SK-N-SH (cell line): ENCODE measurements at regions not wholly inside any gene's neighbourhood (a gene's known extent, or its start where the extent isn't known, plus 50 kb on each side); places are given as distances from the start of the nearest gene placed in this dataset.

ENCODE experiments used
- CTCF ChIA-PET: fragments of 300-600, 350-600 bp; formaldehyde crosslinking; extraction: SDS; loops from one replicate; lab custom pipeline; 2021; lab: Yijun Ruan, JAX
- POLR2A ChIA-PET: fragments of 350-600 bp; sonication (Branson Sonifier 250); formaldehyde crosslinking; extraction: SDS; loops from one replicate; lab custom pipeline; 2020; ENCODE audit warnings: antibody characterized with exemption, inconsistent platforms; lab: Yijun Ruan, JAX
- DNase-seq: peaks from one replicate; pipeline ENCODE4 v3.0.0; 2012
- H2AFZ ChIP-seq: fragments of 200-600 bp; sonication (generic); 2 replicates; pipeline ENCODE4 v1.8.1; 2016; ENCODE audit warnings: antibody characterized with exemption, mild to moderate bottlenecking, low read depth
- H3F3A ChIP-seq: fragments of 200-600 bp; sonication (generic); replicated peaks from 2 replicates; pipeline ENCODE3; 2016; ENCODE audit warnings: antibody characterized with exemption, mild to moderate bottlenecking; ENCODE audit not compliant: insufficient read depth
- H3K27ac ChIP-seq, 2 experiments: fragments of 200-500 bp in 1 of 2; fragments of 200-600 bp in 1 of 2; sonication (Bioruptor generic) in 1 of 2; sonication (generic), shearing (Covaris generic) in 1 of 2; 2 replicates each; pipeline versions ENCODE4 v1.5.1 to v1.6.1; 2014 to 2016; ENCODE audit warnings: low read depth in 2 of 2, inconsistent platforms in 1 of 2, low read length in 1 of 2, mild to moderate bottlenecking in 1 of 2, mixed read lengths in 1 of 2
- H3K27me3 ChIP-seq: fragments of 200-600 bp; sonication (generic), shearing (Covaris generic); 2 replicates; pipeline ENCODE4 v1.6.1; 2016; ENCODE audit warnings: mixed run types; ENCODE audit not compliant: insufficient read depth
- H3K36me3 ChIP-seq, 2 experiments: fragments of 200-500 bp in 1 of 2; fragments of 200-600 bp in 1 of 2; sonication (Bioruptor generic) in 1 of 2; sonication (generic) in 1 of 2; replicated peaks in 1 of 2; 2 replicates each; pipeline versions ENCODE3 to v1.5.1; 2014 to 2016; ENCODE audit warnings: low read length in 1 of 2, mild to moderate bottlenecking in 1 of 2; ENCODE audit not compliant: insufficient read depth in 2 of 2, control insufficient read depth in 1 of 2
- H3K4me1 ChIP-seq, 2 experiments: fragments of 200-500 bp in 1 of 2; fragments of 200-600 bp in 1 of 2; sonication (Bioruptor generic) in 1 of 2; sonication (generic), shearing (Covaris generic) in 1 of 2; 2 replicates each; pipeline versions ENCODE4 v1.5.1 to v1.6.1; 2014 to 2016; ENCODE audit warnings: low read depth in 1 of 2, low read length in 1 of 2, mixed run types in 1 of 2; ENCODE audit not compliant: insufficient read depth in 2 of 2, control insufficient read depth in 1 of 2
- H3K4me2 ChIP-seq: fragments of 200-600 bp; sonication (generic), shearing (Covaris generic); 2 replicates; pipeline ENCODE4 v1.6.1; 2017; ENCODE audit warnings: mixed run types
- H3K4me3 ChIP-seq, 2 experiments: fragments of 200-500 bp in 1 of 2; fragments of 200-600 bp in 1 of 2; sonication (Bioruptor generic) in 1 of 2; sonication (generic), shearing (Covaris generic) in 1 of 2; 2 replicates each; pipeline versions ENCODE4 v1.5.1 to v1.8.1; 2014 to 2016; ENCODE audit warnings: low read depth in 2 of 2, inconsistent platforms in 1 of 2, low read length in 1 of 2, mild to moderate bottlenecking in 1 of 2, mixed read lengths in 1 of 2, moderate library complexity in 1 of 2
- H3K79me2 ChIP-seq: fragments of 200-600 bp; sonication (generic); 2 replicates; pipeline ENCODE4 v1.8.1; 2017; ENCODE audit warnings: mild to moderate bottlenecking; ENCODE audit not compliant: insufficient read depth
- H3K9ac ChIP-seq: fragments of 200-600 bp; sonication (generic); 2 replicates; pipeline ENCODE4 v1.6.1; 2017; ENCODE audit warnings: mixed run types
- H3K9me2 ChIP-seq: fragments of 200-600 bp; sonication (generic); 2 replicates; pipeline ENCODE4 v1.6.1; 2017; ENCODE audit warnings: mixed run types
- H3K9me3 ChIP-seq: fragments of 200-600 bp; sonication (generic); 2 replicates; pipeline ENCODE4 v1.6.1; 2017; ENCODE audit warnings: mixed run types, mild to moderate bottlenecking, moderate library complexity
- H4K20me1 ChIP-seq: fragments of 200-600 bp; sonication (generic); 2 replicates; pipeline ENCODE4 v1.6.1; 2017; ENCODE audit warnings: mild to moderate bottlenecking, mixed run types; ENCODE audit not compliant: insufficient read depth
- ELF1 ChIP-seq: IDR thresholded peaks from 2 replicates; pipeline ENCODE4 v1.4.0; 2012
- FOXM1 ChIP-seq: IDR thresholded peaks from 2 replicates; pipeline ENCODE4 v1.4.0; 2012; ENCODE audit warnings: low read depth, mild to moderate bottlenecking
- GATA2 ChIP-seq: sonication (generic); formaldehyde crosslinking; IDR thresholded peaks from 2 replicates; pipeline ENCODE4 v1.5.0; 2020; ENCODE audit warnings: mild to moderate bottlenecking, missing genetic modification reagents
- JUND ChIP-seq: IDR thresholded peaks from 2 replicates; pipeline ENCODE4 v1.4.0; 2012
- MAX ChIP-seq: IDR thresholded peaks from 2 replicates; pipeline ENCODE4 v1.4.0; 2012; ENCODE audit warnings: low read depth
- MEF2A ChIP-seq: IDR thresholded peaks from 2 replicates; pipeline ENCODE4 v1.4.0; 2012; ENCODE audit warnings: low read depth, borderline replicate concordance
- NFIC ChIP-seq: IDR thresholded peaks from 2 replicates; pipeline ENCODE4 v1.4.0; 2012; ENCODE audit warnings: borderline replicate concordance
- PBX3 ChIP-seq: IDR thresholded peaks from 2 replicates; pipeline ENCODE4; 2012
- POLR2AphosphoS5 ChIP-seq: IDR thresholded peaks from 2 replicates; pipeline ENCODE4 v1.6.1; 2012; ENCODE audit warnings: low read depth, low read length
- RCOR1 ChIP-seq: fragments of 150-350 bp; IDR thresholded peaks from 2 replicates; pipeline ENCODE4 v1.6.1; 2017; ENCODE audit warnings: antibody characterized with exemption, low read length
- REST ChIP-seq: IDR thresholded peaks from 2 replicates; pipeline ENCODE4 v1.6.1; 2012; ENCODE audit warnings: mild to moderate bottlenecking, low read depth, low read length, moderate library complexity
- SMC3 ChIP-seq: IDR thresholded peaks from 2 replicates; pipeline ENCODE4 v1.6.1; 2012; ENCODE audit warnings: low read depth, low read length, improper control_type of control experiment
- TAF1 ChIP-seq: IDR thresholded peaks from 2 replicates; pipeline ENCODE4 v1.6.1; 2012; ENCODE audit warnings: low read depth, mild to moderate bottlenecking, low read length, moderate library complexity, borderline replicate concordance
- TCF12 ChIP-seq: IDR thresholded peaks from 2 replicates; pipeline ENCODE4 v1.4.0; 2012
- YY1 ChIP-seq: IDR thresholded peaks from 2 replicates; pipeline ENCODE4 v1.4.0; 2012; ENCODE audit warnings: low read depth, mild to moderate bottlenecking
- WGBS: methylation state at CpG from one replicate; pipeline ENCODE4 v1.1.6; 2017; ENCODE audit warnings: low lambda C conversion rate; 5-methylcytosine and 5-hydroxymethylcytosine counted together
- TF ChIP-seq, protein P1 (sequence below): fragments of 150-350 bp; IDR thresholded peaks from 2 replicates; pipeline ENCODE4 v1.6.1; 2017; ENCODE audit warnings: antibody characterized with exemption, low read length, low read depth, borderline replicate concordance

- TF ChIP-seq REST (no peak), SMC3 (no peak), NFIC (no peak), JUND (no peak)
Measured at GRCh38 chr5:82894716-82895115, 182.5 kb downstream of the TMEM167A start (continued).

DNA sequence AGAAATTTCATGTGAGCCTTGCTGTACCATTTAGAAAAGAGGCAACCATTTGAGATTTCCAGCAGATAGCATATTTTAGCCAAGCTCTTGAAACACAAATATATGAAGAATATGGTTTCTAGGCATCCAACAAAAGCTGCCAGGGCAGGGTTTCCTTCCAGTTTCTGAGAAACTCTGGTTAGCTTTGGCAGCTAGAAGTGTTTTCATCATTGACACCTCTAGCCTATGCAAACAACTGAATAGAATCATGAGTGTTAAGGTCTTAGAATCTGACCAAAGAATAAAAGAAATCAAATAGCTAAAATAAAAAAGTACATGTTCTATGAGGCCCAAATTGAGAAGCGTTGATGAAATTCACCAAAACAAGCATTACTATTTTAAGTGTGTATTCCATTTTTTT, 188.1 kb downstream of the TMEM167A start:
- Histone ChIP-seq H3K4me3 (no peak overlapping the region), H4K20me1 (no peaks in the 10 kb centered on the region), H3K9me2 (no peaks in the 10 kb centered on the region), H3K27me3 (no peaks in the 10 kb centered on the region), H3F3A (no peaks in the 10 kb centered on the region), H3K9ac (no peak overlapping the region), H3K27ac (no peak overlapping the region), H3K9me3 (no peaks in the 10 kb centered on the region), H3K79me2 (no peaks in the 10 kb centered on the region), H3K36me3 (no peaks in the 10 kb centered on the region), H3K4me1 (no peaks in the 10 kb centered on the region), H2AFZ (no peak overlapping the region), H3K4me2 (no peak overlapping the region)
- TF ChIP-seq RCOR1 = no peak
- TF ChIP-seq PBX3 = no peak
- TF ChIP-seq, protein P1, sequence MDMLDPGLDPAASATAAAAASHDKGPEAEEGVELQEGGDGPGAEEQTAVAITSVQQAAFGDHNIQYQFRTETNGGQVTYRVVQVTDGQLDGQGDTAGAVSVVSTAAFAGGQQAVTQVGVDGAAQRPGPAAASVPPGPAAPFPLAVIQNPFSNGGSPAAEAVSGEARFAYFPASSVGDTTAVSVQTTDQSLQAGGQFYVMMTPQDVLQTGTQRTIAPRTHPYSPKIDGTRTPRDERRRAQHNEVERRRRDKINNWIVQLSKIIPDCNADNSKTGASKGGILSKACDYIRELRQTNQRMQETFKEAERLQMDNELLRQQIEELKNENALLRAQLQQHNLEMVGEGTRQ = no peak
- no peak for TF ChIP-seq JUND
- no peak for TF ChIP-seq TCF12
- TF ChIP-seq MEF2A = no peak
- no peak for TF ChIP-seq FOXM1
- TF ChIP-seq POLR2AphosphoS5 = no peak
- TF ChIP-seq TAF1 = no peak
- TF ChIP-seq GATA2 (CRISPR knock-in tag) = no peak
- TF ChIP-seq YY1 = no peak
- TF ChIP-seq SMC3 = no peak
- no peak for TF ChIP-seq MAX
- TF ChIP-seq ELF1 = no peak
- WGBS = 89% methylated on average over 1 of the region's 1 CpG
- ChIA-PET POLR2A (no interaction called here), CTCF (no interaction called here)
- DNase-seq = no peak
